ENCODE measurements at regions not wholly inside any gene's neighbourhood (a gene's known extent, or its start where the extent isn't known, plus 50 kb on each side); places are given as distances from the start of the nearest gene placed in this dataset.
"Not testable (repeated sequence)": the region's sequence is repeated elsewhere in the genome, so short reads cannot be mapped to it uniquely, and the experiment has no call there.

DNA sequence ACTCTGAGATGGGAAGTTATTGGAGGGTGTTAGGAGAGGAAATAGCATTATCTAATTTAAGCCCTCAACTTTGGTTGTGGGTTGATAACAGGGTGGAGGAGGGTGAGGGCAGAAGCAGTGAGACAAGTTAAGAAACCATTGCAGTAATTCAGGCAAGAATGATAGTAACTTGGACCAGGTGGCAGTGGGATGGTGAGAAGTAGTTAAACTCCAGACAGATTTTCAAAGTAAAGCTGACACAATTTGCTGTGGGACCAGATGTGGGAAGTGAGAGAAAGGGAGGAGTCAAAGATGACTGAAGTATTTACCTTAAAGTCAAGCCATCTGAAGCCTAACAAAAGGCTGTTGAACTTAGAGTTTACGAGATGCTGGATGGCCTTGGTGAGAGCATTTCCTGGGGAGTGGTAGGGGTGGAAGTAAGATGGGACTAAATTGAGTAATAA, 163.2 kb upstream of the KLF7 start:
- no peak for DNase-seq (ENCODE audit: low spot score)

DNA sequence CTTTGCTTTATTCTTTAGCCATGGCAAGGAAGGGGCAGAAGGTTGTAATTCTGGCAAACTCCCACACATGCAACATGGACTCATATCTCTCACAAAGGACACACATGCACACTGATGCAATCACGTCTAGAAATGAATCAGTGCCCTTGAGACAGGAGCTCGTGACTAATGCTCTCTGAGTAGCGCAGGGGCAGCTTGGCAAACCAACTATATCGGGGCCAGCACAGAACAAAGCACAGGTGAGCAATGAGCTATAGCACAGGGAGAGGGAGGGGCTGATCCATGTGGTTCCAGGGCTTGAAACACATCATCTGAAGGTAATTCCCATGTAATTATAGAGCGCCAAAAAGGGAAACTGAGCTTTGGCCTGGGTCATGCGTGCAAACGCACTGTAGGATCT, 165.2 kb upstream of the KLF7 start:
- no peak for DNase-seq (ENCODE audit: low spot score)

DNA sequence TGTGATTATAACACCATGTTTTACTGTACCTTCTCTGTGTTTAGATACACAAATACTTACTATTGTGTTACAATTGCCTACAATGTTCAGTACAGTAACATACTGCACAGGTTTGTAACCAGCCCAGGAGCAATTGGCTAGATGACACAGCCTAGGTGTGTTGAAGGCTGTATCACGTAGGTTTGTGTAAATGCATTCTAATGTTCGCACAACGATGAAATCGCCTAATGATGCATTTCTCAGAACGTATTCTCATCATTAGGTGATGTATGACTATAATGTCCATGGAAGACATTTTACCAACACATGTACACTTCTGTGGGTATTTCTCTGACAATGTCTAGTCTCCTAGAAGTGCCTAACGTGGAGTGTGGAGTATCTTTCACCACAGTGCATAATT, 165.9 kb upstream of the KLF7 start:
- DNase-seq (ENCODE audit: low spot score): no peak

DNA sequence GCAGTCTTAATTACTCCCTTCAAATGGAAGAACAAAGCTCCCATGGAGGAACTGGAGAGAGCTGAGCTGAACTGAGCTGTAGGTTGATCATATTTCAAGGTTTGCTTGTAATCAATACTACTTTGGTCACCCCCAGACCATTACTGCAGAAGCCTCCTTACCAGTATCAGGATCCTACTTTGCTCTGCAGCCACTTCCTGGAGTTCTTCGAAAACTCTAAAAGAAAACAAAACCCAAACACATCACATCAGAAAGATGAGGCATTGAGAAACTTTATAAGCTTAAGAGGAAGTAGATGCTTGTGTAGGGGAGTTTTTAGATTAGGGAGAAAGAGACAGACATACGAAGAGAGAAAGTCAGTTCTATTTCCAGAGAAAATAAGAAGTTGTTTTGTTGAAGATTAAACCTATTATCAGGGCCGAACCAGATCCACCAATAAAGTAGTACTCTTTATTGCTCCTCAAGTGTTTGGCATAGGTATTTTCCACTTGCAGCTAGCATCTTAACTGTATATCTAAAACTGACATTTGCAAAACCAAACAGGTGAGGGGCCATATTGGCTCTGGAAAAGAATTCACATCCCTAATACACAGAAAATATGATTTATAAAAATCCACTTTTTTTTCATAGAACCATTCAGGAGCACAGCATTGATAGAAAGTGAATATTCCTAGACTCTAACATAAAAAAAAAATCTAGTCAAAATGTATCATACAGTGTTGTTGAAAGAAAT, 166.9 kb upstream of the KLF7 start:
- no peak for DNase-seq (ENCODE audit: low spot score)

DNA sequence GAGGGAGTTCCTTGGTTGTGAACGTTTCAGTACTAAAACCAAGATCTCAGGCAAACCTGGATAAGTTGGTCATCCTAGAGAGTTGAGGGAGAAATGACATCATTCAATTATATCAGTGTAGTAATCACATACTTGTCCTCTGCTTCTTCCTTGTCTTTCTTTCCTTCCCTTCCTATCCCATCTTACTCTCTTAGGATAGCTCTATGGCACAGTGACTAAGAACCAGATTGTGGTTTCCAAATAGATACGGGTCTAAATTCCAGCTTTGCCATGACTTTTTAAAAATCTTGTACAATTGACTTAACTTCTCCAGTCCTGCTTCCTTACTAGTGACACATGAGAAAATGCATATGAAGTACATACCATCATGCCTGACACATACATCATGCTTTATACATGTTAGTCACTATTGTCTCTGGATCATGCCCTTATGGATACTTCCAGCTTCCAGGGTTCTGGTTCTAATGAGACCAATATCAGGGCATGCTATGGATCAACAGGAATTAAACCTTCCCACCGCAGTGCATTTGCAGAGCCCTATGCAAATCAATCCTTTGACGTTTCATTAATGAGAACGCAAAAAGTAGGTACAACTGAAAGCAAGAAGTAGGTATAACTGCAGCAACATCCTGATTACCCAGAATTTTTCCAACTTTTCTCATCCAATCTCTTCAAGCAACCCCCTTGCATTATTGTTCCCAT, 168.0 kb upstream of the KLF7 start:
- no peak for DNase-seq (ENCODE audit: low spot score)

DNA sequence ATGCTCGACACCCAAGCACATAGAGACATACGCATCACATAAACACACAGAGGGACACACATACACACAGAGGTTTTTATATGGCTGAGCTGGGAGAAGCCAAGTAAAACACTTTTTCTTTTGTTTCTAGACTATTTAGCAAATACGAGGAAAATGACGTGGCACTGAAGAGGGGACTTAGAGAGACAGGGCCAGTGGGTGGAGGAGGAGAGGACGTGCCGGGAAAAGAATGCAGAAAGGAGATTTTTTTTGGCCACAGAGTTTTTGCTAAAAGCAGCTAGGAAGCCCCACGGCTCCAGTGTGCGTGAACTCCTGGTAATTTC, 168.5 kb upstream of the KLF7 start:
- no peak for DNase-seq (ENCODE audit: low spot score)

DNA sequence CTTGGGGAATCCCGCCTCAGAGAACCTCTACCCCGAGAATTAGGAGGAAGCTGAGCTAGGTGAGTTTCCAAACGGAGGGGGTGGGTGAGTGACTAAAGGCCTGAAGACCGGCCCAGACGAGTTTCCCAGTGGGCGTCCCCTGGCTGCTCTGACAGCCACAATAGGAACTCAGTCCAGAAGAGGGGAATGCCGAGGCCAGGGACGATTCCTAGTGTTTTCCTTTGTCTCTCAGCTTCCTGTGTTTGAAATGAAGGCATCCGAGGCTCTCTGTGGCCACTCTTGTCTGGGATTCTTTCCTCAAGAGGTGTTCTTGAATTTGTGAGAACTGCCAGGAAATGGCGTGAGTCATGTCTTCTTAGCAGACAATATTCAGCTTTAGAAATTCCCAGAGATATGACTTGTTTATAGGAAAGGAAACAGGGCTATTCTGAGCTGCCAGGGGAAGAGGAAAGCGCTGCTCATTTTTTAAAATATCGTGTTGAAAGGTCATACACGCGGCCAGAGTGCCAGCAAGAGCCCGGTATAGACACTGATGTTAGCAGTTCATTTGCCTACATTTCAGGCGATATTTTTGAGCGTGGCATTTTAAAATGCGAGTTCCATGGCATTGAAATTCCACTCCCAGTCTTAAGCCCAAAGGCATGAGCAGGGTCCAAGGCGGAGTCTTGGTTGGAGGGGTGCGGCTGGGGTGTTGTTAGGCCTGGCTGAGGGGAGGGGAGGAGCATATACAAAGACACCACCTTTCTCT, 169.1 kb upstream of the KLF7 start:
- peak; percentile 42 for DNase-seq (ENCODE audit: low spot score)

DNA sequence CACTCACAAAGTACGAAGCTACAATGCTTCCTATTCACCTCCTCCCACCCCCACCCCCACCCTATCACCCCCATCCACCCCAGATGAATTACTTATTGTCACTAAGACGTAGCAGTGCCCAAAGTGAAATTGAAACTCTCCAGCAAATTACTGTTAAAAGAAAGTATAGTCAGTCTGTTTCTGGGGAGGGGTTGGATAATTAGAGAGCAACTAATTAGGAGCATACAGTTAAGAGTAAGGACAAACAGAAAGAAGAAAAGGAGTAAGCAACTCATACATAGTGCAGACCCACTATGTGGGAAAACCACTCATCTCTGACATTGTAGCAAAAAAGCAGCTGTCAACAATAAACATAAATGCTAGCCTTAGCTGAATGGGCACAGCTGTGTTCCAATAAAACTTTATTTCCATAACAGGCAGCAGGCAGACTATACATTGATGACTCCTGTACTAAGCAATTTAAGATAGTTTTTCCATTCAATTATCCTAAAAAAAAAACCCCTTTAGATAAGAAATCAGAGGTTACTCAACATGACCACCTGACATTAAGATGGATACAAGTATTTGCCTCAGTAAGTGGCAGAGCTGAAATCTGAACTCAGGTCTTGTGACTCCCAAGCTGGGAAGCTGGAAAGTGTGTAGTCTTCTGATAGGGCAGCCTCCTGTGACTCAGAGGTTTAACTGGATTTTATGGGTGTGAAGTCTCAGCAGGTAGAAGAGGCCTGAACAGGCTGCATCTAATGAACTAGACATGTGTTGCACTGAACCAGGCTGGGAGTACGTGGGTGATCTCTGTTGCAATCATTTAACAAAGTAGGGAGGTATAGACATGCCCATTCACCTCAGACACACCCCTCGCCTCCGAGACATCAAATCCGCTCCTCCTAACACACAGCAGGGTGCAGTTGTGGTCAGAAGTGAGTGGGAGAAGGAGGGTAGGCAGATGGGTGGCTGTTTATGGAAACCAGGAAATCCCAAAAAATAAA, 171.8 kb upstream of the KLF7 start:
- DNase-seq (ENCODE audit: low spot score): no peak

DNA sequence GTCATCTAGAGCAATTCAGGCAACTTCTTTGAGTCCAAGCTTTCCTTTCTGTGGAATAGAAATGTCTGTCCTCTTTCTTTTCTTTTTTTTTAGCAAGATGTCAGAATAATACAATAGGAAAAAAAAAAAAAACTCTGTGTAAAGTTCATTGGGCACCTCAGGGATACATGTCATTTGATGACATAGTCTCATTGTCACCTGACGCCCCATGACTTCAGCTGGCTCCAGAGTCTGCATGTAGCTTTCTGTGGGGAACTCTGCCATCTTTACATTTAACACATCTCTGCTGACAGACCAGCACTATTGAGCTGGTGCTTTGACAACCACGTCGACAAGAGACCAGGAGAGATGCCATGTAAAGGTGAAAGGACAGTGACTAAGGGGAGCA, 172.5 kb upstream of the KLF7 start:
- DNase-seq (ENCODE audit: low spot score): no peak

DNA sequence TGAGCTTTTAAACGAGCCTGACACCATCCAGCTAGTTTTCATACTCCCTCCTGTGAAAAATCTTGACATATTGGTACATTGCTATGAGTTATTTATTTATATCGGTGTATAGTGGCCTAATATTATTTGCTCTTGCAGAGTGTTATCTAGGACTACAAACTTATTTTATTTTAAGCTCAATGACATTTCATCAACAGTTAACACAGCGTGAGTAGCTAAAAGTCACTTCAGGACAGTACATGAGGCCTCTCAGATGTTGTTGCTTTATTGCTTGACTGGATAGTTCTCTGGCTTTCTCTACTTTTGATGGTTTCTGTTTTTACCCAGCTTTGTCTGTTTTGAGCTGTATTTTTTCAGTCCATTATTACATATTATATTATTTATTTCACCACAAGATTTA, 172.9 kb upstream of the KLF7 start:
- DNase-seq (ENCODE audit: low spot score): no peak

DNA sequence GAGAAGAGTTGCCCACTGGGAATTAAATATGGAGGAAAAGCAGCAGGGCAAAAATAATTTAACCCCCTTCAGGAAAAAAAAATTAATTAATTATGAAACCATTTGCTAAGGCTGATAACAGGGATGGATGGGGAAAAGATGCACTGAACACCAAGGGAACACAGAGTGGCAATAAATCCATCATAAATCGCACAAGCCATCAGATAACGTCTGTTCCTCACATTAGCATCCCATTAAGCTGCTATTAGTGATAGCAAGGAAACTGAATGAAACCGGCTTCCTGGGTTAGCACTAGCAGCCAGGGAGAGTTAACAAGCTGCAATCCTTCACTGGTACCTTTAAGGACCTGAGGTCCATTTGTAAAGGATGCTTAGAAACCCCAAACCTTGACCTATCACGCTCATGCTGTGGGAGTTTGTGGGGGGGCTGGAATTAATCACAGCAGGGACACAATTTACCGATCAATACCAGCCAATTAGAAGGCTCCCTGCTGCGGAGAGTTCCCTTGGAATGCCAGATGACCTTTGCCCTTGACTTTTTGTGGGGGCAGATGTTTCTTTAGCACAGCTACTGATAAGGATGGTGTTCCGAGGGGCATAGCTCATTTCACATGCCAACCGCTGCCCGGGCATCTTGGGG, 175.5 kb upstream of the KLF7 start:
- DNase-seq (ENCODE audit: low spot score): no peak

DNA sequence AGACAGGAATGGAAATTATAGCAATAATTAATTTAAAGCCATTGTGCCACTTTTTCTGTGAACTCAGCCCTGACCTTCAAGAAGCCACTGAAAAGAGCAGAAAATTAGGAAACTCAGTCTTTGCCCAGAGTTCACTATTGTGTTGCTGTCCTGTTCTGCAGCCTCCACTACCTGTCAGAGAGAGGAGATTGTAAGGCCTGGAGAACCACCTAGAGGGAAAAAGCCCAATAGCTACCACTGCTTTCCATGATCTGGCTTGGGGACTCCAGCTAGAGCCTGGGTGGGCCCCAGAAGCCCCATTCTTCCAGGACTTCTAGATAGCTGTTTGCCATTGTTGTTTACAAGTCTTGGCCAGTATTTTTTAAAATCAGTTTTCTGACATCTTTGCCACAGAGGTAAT, 176.1 kb upstream of the KLF7 start:
- DNase-seq (ENCODE audit: low spot score): no peak

DNA sequence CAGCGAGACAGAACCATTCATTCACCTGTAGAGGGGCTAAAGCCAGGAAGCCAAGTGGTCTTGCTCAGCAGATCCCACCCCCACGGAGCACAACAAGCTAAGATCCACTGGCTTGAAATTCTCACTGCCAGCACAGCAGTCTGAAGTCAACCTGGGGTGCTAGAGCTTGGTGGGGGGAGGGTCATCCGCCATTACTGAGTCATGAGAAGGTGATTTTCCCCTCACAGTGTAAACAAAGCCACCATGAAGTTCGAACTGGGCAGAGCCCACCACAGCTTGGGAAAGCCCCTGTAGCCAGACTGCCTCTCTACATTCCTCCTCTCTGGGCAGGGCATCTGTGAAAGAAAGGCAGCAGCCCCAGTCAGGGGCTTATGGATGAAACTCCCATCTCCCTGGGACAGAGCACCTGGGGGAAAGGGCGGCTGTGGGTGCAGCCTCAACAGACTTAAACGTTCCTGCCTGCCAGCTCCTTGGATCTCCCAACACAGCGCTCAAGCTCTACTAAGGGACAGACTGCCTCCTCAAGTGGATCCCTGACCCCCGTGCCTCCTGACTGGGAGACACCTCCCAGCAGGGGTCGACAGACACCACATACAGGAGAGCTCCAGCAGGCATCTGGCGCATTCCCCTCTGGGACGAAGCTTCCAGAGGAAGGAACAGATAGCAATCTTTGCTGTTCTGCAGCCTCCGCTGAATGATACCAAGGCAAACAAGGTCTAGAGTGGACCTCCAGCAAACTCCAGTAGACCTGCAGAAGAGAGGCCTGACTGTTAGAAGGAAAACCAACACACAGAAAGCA, 179.0 kb upstream of the KLF7 start:
- not testable (repeated sequence) for DNase-seq (ENCODE audit: low spot score)

DNA sequence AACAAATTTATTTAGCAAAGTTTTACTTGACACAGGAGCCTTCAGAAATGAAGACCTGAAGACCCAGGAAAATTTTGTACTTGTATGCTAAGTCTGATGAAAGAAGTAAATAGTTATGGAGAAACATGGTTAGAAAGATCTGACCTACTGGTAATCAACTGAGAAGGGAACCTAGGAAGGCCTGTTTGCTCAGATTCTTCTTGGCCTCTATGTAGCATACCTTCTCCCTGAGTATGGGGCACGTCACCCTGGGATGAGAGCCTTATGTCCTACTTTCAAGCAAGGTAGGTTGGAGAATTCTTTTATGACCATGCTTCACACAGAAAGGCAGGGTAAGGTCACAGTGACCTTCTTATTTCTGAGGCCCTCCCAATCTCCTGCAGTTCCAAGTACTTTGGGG, 178.6 kb upstream of the CREB1 start:
- no peak for DNase-seq (ENCODE audit: low spot score)

DNA sequence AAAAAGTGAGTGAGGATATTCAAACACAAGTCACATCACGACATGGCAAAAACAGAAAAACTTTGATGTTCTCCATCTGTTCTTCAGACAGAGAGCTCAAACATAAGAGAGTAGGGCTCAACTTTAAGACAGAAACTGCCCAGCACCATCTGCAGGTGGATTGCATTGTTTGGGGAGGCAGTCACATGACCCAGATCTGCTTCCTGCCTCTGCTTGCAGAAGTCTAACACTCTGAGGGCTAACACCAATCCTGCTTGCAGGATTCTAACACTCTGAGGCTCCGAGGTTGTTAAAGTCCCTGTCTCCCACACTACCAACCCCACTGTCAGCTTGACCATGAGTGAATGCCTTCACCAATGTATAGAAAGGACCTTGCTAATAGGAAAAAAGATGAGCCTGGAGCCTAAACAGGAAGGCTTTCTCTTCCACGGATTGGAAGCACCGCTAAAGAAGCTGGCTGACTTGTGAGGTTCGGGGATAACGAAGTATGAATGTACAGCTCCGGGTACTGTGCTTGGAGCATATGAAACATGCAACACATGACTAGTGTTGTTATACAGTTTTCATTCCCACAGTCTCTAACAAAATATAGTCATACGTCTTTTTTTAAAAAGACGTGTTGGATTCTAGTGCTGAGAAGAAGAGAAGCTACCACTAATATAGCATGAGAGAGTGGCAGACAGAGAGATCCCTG, 176.6 kb upstream of the CREB1 start:
- DNase-seq (ENCODE audit: low spot score): no peak

DNA sequence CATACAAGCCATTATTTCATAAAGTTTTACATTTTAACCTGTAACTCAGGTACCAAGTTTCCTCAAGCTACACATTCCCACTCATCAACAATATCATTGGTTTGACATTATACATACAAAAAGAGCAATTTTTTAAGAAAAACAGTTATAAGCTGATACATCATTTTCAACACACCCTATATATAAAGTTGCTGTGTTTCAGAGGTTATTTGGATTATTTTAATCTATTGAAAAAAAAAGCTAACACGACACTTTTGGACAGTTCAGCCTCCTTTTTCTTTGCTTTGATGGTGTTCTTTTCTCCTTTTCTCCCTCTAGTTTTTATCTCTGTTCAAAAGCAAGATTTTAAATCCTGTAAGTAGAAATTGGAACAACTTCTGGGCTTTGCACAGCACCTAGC, 175.9 kb upstream of the CREB1 start:
- DNase-seq (ENCODE audit: low spot score): no peak

DNA sequence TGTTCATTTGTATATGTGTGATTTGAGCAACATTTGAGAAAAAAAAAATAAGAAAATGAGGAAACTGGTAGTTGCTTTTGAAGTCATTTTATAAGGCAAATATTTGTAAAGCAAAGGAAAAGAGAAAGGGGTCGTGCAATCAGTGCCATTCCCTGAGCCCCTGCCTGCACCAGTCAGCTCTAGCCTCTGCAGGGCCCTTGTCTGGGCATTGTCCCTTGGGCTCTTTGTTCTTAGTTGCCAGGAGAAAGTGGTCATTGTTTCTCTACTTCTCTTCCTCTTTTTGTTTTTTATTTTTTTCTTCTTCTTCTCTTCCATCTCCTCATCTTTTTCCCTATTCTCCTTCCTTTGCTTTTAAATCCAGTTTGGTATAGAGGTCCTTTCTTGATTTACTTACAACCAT, 175.3 kb upstream of the CREB1 start:
- no peak for DNase-seq (ENCODE audit: low spot score)

DNA sequence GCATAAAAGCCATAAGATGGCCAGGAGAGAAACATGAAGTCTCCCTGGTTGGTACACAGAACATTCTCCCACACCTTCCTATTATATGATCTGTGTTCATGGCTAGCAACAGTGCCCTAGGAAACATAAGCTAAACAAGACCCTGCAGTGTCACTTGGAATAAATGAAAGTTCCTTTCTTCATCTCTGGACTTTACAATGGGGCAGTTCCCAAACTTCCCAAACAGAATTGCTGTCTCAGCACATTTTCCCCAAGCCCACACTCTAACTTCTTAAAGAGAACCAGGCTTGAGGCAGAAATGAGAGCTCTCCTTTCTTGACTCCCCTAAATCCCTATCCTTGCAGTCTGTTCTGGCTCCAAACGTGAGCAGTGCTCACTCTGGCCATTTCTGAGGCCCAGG, 173.2 kb upstream of the CREB1 start:
- DNase-seq (ENCODE audit: low spot score): no peak

DNA sequence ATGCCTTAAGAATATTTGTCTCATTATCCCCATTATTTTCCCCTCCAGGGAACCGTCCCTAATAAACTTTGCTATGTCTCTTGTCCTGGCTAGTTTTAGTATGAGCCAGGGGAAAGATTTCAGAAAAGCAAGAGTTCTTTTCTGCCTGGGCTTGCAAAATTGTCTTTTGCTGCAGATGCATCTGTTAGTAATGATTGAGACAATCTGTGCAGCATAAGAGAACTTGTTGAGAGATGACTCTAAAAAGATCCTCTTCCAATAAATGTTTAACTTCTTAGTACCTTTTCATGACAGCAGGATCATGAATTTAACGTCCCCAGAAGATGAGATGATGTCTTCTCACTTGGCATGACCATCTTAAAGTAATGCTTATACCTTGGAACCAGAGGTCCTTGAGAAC, 172.5 kb upstream of the CREB1 start:
- DNase-seq (ENCODE audit: low spot score): no peak

DNA sequence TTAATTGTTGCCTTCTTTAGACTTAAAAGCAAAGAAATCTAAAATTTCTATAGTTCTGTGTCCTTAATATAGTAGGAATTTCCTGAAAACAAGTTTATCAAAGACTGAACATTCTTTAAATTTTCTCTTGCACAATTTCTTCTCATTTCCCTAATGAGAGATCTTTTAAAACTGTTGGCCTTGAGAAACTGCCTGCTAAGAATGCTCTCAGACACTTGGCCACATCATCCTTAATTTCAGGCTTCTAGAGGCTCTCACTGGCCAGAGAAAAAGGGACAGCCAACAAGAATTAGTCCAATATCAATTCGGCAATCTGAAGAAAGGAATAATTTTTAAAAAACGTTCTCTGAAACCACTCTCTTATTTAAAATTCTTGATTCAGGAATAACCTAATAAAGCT, 167.0 kb upstream of the CREB1 start:
- no peak for DNase-seq (ENCODE audit: low spot score)
